ENCODE measurements at regions not wholly inside any gene's neighbourhood (a gene's known extent, or its start where the extent isn't known, plus 50 kb on each side); places are given as distances from the start of the nearest gene placed in this dataset.

- TF ChIP-seq CTCF (IDR thresholded peaks at IDR 0.05) = no peak
Measured at GRCh38 chrX:14476205-14476604, 53.1 kb upstream of the GLRA2 start.

GRCh38 chrX:14449773-14450172 lies 79.6 kb upstream of the GLRA2 start:
- TF ChIP-seq CTCF (IDR thresholded peaks at IDR 0.05) = no peak

- no peak for TF ChIP-seq CTCF (IDR thresholded peaks at IDR 0.05)
Measured at GRCh38 chrX:14448406-14448805, 80.9 kb upstream of the GLRA2 start.

GRCh38 chrX:14440106-14440505 lies 89.2 kb upstream of the GLRA2 start:
- no peak for TF ChIP-seq CTCF (IDR thresholded peaks at IDR 0.05)

- no peak for TF ChIP-seq CTCF (IDR thresholded peaks at IDR 0.05)
Measured at GRCh38 chrX:14427614-14428013, 101.7 kb upstream of the GLRA2 start.

- TF ChIP-seq CTCF (IDR thresholded peaks at IDR 0.05) = no peak
Measured at GRCh38 chrX:14420841-14421240, 108.5 kb upstream of the GLRA2 start.

- TF ChIP-seq CTCF (IDR thresholded peaks at IDR 0.05) = no peak
Measured at GRCh38 chrX:14412686-14413085, 116.7 kb upstream of the GLRA2 start.

- no peak for TF ChIP-seq CTCF (IDR thresholded peaks at IDR 0.05)
Measured at GRCh38 chrX:14411326-14411725, 118.0 kb upstream of the GLRA2 start.

Data from LNCAP (cell line).